GM12865 (cell line): ENCODE measurements at regions not wholly inside any gene's neighbourhood (a gene's known extent, or its start where the extent isn't known, plus 50 kb on each side); places are given as distances from the start of the nearest gene placed in this dataset.

Experiments
- DNase-seq: peaks from one replicate; pipeline ENCODE4 v3.0.0; 2010; ENCODE audit warnings: low read depth
- H3K4me3 ChIP-seq: 2 replicates; pipeline ENCODE4 v1.5.1; 2011; ENCODE audit warnings: mild to moderate bottlenecking, low read depth, low read length, control low read depth
- CTCF ChIP-seq: IDR thresholded peaks from 2 replicates; pipeline ENCODE4 v1.5.1; 2011; ENCODE audit warnings: low read length, control low read depth, low read depth, inconsistent platforms; ENCODE audit not compliant: insufficient read depth; ENCODE audit errors: missing control alignments

GRCh38 chr16:35564889-35565288 is 2105.5 kb downstream of the TP53TG3F start:
- H3K4me3 ChIP-seq, result no peak overlapping the region
- no peak for DNase-seq
- no peak for TF ChIP-seq CTCF

- DNase-seq, result no peak
- no peak for TF ChIP-seq CTCF
- H3K4me3 ChIP-seq, result no peak overlapping the region
Measured at GRCh38 chr16:35565626-35566025, 2106.2 kb downstream of the TP53TG3F start.

GRCh38 chr16:35569413-35569812 is 2110.0 kb downstream of the TP53TG3F start:
- no peak overlapping the region for H3K4me3 ChIP-seq
- TF ChIP-seq CTCF, result no peak
- no peak for DNase-seq

GRCh38 chr16:35570946-35571345 is 2111.5 kb downstream of the TP53TG3F start:
- TF ChIP-seq CTCF, result no peak
- no peak for DNase-seq
- H3K4me3 ChIP-seq, result no peak overlapping the region

- H3K4me3 ChIP-seq, result no peak overlapping the region
- DNase-seq, result no peak
- no peak for TF ChIP-seq CTCF
Measured at GRCh38 chr16:35572186-35572585, 2112.8 kb downstream of the TP53TG3F start.

- H3K4me3 ChIP-seq, result no peak overlapping the region
- no peak for TF ChIP-seq CTCF
- DNase-seq, result no peak
Measured at GRCh38 chr16:35573407-35573806, 2114.0 kb downstream of the TP53TG3F start.

- no peak for TF ChIP-seq CTCF
- no peak overlapping the region for H3K4me3 ChIP-seq
Measured at GRCh38 chr16:35574011-35574410, 2114.6 kb downstream of the TP53TG3F start.

More at GRCh38 chr16:35574011-35574410, 2114.6 kb downstream of the TP53TG3F start:
- DNase-seq, result no peak
